H54 (cell line): ENCODE measurements at regions not wholly inside any gene's neighbourhood (a gene's known extent, or its start where the extent isn't known, plus 50 kb on each side); places are given as distances from the start of the nearest gene placed in this dataset.

Experiments
- DNase-seq: peaks from one replicate; pipeline ENCODE4 v3.0.0; 2011; ENCODE audit warnings: low spot score, mixed read lengths; ENCODE audit not compliant: insufficient read length
- FAIRE-seq: peaks from 3 replicates; lab custom pipeline; 2011; peaks lifted over from hg19 to GRCh38; lab: Jason Lieb, UNC
- POLR2A ChIP-seq: IDR thresholded peaks from 2 replicates; pipeline ENCODE4 v1.6.1; 2011; ENCODE audit warnings: low read depth, mild to moderate bottlenecking, low read length

DNA sequence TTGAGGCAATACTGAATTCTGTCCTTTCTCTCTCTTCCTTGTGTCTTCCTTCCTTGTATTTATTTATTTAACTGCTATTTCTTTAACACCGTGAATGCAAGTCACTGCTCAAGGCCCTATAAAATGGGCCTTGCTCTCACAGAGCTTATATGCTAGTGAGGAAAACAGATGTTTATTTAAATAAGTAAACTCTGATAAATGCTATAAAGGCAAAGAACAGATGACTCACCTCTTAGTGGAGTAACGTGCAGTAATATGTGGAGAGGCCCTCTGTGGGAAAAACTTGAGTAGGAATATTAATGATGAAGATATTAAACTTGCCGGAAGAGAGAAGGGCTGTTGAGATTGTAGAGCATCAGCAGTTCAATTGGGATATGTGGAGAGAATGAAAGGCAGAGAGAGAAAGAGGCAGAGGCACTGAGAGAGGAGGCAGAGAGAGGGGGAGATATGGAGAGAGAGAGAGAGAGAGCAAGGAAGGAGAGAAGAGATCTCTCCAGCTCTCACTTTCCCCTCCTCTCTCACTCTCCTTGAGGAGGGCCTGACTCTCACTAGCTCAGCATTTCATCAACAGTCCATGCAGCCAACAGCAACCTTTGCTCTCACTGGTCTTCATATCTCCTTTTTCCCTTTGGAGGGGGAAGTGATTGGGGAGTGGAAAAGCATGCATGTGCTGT, 322.2 kb downstream of the LMX1A start:
- no peak for DNase-seq
- TF ChIP-seq POLR2A = no peak
- FAIRE-seq = no peak

DNA sequence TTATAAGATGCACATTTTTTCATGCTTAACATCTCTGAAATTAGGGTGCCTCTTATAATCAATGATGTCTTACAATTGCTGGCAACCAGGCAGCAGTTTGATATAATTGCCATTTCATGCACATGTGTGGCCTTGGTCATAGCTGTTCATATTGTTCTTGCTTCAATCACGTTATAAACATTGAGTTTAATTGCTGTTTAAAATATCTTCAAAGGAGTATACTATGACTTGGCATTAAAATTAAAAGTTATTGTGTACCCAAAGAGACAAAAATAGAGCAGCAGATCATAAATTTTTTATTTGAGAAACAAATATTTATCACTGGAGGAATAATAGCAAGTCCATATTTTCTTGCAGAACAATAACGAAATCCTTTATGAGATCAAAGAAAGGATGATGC, 325.5 kb downstream of the LMX1A start:
- DNase-seq (no peak), FAIRE-seq (no peak)
- TF ChIP-seq POLR2A = no peak

DNA sequence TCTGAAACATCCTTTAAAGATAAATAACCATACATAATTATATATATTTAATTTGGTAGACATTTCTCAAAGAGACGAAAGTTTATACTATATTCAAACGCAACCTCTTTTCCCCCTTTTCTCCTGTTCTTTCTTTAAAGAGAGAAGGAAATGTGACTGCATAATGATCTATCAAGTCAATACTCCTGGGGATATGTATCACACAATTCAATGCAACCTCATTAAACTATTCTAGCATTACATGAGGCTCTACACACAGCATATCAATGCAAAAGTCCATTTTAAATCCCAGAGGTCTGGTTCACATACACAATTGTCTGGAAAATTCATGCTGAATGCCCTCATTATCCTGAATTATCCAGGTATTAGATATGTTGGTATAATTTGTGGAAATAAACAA, 330.7 kb downstream of the LMX1A start:
- no peak for DNase-seq
- no peak for FAIRE-seq
- no peak for TF ChIP-seq POLR2A

DNA sequence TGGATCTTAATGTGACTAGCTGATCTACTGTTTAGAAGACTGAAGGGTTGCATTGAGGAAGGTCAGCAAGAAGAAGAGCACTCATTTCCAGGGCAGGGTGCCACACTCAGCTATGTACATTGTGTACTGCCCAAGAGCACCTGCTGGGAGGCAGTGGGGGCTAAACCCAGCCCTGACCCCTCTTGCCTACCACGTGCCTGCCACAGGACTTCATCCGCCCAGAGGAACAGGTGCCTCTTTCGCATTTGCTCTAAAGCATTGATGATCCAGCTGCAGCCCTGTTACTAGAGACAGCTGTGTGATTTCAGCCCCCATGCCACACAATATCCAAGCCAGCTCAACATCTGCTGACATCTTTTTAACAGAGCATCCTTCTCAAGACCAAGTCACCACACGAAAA, 341.8 kb downstream of the LMX1A start:
- FAIRE-seq (no peak), DNase-seq (no peak)
- TF ChIP-seq POLR2A = no peak

DNA sequence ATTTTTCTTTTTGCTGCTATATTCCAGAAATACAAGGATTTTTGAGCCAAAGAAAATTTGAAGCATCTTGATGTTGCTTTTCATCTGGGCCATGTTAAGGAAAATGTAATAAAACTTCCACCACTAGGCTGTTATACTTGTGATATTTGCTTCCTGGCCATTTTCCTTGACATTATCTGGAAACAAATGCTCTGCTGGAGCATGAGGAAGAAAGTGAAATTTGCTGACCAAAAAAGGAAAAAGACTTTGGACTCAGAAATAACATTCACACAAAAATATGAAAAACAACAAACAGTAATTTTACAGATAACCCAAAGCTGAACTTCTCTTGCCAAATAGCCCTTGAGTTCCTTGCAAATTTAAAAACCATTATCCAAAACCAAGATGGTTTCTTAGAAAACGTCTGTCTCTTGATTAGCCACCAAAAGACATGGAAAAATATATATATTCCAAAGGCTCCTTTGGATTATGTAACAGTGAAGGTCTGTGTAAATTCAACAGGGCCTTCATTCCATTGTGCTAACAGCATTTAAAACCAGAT, 344.5 kb downstream of the LMX1A start:
- no peak for TF ChIP-seq POLR2A
- DNase-seq = no peak
- FAIRE-seq = no peak

DNA sequence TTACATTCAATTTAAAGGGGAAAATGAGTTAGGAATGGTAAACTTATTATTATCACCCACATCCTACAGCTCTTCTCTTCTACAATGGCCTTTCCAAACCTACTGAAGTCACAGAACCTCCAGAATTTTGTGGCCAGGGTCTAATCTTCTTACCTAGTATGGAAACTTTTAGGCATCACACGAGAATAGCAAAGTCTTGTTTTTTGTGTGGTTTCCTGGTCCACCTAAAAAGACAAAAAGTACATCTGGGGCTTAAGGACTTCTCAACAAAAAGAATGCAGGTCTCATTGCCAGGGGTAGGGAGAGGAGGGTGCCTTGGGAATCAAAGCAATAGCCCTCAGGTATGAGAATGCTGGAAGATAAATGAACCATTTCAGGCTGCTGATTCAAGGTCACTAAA, 345.3 kb downstream of the LMX1A start:
- FAIRE-seq (no peak), DNase-seq (no peak)
- no peak for TF ChIP-seq POLR2A

DNA sequence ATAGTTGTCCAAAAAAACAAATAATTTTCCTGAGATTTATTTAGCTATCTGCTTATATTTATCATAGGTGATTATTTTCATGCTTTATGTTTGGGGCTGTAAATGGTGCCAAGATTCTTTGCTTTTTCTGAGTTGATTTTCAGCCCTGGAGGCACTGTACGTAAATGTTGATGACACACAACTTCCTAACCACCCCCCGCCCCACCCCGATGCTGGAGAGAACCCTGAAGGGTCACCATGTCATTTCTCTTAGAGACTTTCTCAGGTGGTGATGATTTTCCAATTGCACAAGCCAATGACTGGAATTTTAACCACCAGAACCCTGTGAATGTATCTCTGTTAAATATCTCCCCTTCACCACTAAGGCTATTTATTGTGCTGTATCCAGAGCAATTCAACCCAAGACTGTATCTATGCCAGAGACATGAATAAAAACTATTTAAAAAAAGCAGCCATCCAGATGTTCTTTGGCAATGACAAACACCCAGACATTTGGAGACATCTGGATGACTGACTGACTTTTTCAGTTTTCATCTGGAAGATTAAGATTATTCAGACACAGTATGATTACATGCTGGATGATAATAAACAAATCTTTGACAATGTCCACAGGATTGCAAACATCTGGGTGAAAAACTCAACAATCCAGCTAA, 346.0 kb downstream of the LMX1A start:
- no peak for TF ChIP-seq POLR2A
- FAIRE-seq = no peak
- DNase-seq = no peak

DNA sequence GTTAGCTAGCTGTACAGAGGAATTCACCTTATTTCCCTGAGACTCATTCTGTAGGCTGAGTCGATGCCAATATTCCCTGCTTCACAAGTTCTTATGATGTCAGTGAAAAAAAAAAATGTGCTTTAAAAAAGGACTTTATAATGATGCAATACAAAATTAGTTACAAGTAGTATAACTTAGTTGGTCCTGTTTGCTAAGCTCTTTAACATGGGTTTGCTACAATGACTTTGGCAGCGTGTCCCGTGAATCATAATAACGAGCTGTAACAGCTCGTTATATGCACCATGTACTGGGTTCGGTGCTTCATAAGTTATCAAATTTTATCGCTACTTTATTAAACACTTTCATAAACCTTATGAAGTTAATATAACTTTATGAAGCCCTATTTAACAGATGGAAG, 349.7 kb downstream of the LMX1A start:
- no peak for DNase-seq
- no peak for TF ChIP-seq POLR2A
- no peak for FAIRE-seq

DNA sequence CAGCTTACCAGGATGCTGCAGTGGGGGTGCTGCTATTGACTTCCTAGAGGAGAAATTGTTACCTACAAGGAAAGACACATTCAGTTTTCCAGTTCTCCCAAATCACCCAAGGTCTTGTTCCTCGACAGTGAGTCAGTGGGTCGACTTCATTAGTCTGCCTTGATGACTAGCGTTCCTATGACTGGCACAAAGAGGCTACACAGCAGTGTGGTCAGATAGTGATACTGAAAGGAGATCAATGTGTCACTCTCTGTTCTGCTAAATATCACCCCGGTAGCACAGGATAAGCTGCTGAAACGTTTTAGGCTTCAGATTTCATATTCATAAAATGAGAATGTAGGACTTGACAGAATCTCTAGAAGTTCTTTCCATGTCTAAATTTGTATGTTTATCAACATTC, 357.4 kb downstream of the LMX1A start:
- FAIRE-seq (no peak), DNase-seq (no peak)
- no peak for TF ChIP-seq POLR2A

DNA sequence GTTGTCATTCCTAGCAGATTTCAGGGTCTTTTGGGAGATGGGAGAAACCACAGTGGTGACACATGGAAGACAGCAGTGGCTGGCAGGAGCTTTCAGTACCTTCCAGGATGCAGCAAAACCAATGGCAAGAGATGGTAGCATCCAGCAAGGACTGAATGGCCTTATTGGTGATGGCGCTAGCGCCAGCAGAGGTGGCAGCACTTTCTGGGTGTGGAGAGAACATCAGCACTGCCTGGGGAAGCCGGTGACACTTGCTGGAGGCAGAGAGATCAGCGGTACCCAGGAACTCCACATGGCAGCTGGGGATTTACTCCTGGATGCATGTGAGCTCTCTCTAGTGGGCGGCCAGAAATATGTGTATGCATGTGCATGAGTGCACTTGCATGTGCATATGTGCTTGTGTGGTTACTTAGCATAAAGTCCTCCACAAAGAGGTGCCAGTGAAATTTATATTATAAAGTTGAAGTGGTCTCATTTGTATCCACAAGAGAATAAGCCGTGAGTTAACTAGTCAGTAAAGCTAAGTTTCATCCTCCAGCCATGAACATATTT, 364.7 kb downstream of the LMX1A start:
- TF ChIP-seq POLR2A = no peak
- no peak for FAIRE-seq
- DNase-seq = no peak

DNA sequence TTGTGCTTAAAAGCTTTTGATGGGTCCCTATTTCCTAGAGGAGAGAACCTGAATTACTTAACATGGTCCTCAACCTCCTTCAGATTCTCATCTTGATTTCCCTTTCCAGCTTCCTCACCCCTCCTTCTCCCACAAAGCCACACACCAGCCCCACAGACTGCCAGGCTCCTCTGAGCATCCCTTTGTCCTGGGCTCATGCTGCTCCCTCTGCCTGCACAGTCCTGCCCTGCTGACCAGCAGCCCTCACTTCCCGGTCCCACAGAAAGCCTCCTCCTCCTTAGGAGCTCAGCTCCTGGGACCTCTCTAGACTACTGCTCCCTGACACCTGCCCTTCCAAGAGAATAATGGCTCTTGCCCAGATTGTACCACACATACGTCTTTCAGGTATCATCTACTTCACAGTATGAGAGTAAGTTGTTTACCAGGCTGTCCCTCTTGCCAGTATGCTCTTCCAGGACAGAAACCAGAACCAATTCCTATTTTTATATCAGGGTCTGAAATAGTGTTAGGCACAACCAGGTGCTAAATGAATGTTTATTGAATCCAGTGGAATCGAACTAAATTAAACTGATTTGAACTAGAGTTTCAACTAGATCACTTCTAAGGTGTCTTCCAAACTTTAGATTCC, 373.4 kb downstream of the LMX1A start:
- no peak for FAIRE-seq

DNA sequence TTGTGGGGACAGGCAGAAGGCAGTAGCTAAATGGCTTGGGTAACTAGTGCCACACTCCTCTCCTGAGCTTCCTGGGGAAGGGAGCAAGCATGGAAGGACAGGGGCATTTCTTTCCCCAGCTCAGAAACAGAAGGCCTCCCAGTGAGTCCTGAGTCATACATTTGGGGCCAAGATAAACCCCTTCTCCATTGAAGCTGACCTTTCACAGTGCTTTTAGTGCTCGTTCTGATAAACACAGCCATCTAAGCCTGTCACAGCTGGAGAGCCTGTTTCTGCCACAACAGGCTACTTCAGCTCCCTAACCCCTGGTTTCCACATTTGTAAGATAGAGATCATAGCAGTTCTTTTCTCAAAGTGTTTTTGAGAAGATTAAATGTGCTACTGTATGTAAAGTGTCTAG, 374.0 kb downstream of the LMX1A start:
- no peak for FAIRE-seq
- no peak for DNase-seq
- no peak for TF ChIP-seq POLR2A

More for the DNA sequence above, 373.4 kb downstream of the LMX1A start:
- TF ChIP-seq POLR2A = no peak
- DNase-seq = no peak

DNA sequence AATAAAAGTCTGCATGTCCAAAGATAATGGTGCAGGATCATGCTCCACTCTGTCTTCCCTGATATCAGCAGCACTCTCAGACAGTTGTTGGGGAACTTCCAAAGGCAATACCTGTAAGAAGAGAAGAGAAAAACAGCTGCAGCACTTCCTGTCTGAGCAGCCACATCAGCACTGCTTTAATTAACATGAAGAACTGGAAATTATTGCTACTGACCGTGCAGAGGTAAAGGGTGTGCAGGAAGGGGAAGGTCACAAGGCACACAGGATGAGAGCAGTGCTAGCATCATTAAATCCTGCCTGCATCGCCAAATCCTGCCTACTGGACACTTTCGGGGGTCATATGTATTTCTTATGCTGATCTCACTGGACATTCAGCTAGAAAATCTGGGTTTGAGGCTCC, 379.0 kb downstream of the LMX1A start:
- no peak for TF ChIP-seq POLR2A
- FAIRE-seq (no peak), DNase-seq (no peak)

DNA sequence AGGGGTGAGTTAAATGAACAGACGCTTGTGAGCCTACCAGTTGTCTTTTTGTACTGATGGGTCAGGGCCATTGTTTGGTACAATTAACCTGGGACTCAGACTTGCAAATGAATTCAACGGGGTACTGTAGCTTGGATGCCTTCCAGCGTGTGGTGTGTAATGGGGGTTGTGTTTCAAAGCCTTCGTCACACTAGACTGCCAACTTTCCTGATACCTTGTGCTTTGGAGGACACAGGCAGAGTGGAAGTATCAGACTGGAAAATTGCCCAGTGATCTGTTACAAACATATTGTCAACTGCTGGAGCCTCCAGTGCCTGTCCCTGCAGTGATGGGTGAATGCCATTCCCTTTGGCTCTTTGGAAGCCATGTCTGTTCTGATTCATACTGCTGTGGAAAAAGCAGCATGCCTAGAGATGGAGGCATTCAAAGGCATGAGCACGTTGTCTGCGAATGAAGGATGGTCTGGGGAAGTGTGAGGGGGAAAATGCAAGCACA, 384.5 kb downstream of the LMX1A start:
- no peak for DNase-seq
- TF ChIP-seq POLR2A = no peak
- FAIRE-seq = no peak
